ENCODE measurements at regions not wholly inside any gene's neighbourhood (a gene's known extent, or its start where the extent isn't known, plus 50 kb on each side); places are given as distances from the start of the nearest gene placed in this dataset.

- TF ChIP-seq POLR2A (IDR thresholded peaks at IDR 0.05) (no peak), CTCF (IDR thresholded peaks at IDR 0.05) (no peak)
Observed at GRCh38 chr12:3996322-3996721, 123.1 kb upstream of the PARP11 start.
